ENCODE measurements at regions not wholly inside any gene's neighbourhood (a gene's known extent, or its start where the extent isn't known, plus 50 kb on each side); places are given as distances from the start of the nearest gene placed in this dataset.
"Not testable (repeated sequence)": the region's sequence is repeated elsewhere in the genome, so short reads cannot be mapped to it uniquely, and the experiment has no call there.

- DNase-seq (ENCODE audit: extremely low read depth, low read depth) = no peak
- H3K4me3 ChIP-seq (replicated peaks; ENCODE audit: low read depth, low read length) = no peak overlapping the region
- TF ChIP-seq CTCF (IDR thresholded peaks at IDR 0.05; ENCODE audit: low read depth, low read length, missing control alignments) = no peak
Observed at GRCh38 chr5:18800293-18801025, 1166.2 kb downstream of the TAF11L14 start.

- DNase-seq (ENCODE audit: extremely low read depth, low read depth); H3K4me3 ChIP-seq (replicated peaks; ENCODE audit: low read depth, low read length): not testable (repeated sequence)
Observed at GRCh38 chr5:18801413-18801812, 1167.2 kb downstream of the TAF11L14 start.

- no peak for DNase-seq (ENCODE audit: extremely low read depth, low read depth)
- TF ChIP-seq CTCF (IDR thresholded peaks at IDR 0.05; ENCODE audit: low read depth, low read length, missing control alignments) = no peak
- H3K4me3 ChIP-seq (replicated peaks; ENCODE audit: low read depth, low read length) = no peak overlapping the region
Observed at GRCh38 chr5:18802336-18802735, 1168.1 kb downstream of the TAF11L14 start.

- DNase-seq (ENCODE audit: extremely low read depth, low read depth) = no peak
- TF ChIP-seq CTCF (IDR thresholded peaks at IDR 0.05; ENCODE audit: low read depth, low read length, missing control alignments) = no peak
- H3K4me3 ChIP-seq (replicated peaks; ENCODE audit: low read depth, low read length) = no peak overlapping the region
Observed at GRCh38 chr5:18805376-18805775, 1171.1 kb downstream of the TAF11L14 start.

GRCh38 chr5:18807256-18808149 is 1173.2 kb downstream of the TAF11L14 start:
- DNase-seq (ENCODE audit: extremely low read depth, low read depth) = no peak
- no peak for TF ChIP-seq CTCF (IDR thresholded peaks at IDR 0.05; ENCODE audit: low read depth, low read length, missing control alignments)

GRCh38 chr5:18811661-18812060 is 1176.3 kb downstream of the CDH18 start:
- no peak overlapping the region for H3K4me3 ChIP-seq (replicated peaks; ENCODE audit: low read depth, low read length)
- DNase-seq (ENCODE audit: extremely low read depth, low read depth) = no peak
- no peak for TF ChIP-seq CTCF (IDR thresholded peaks at IDR 0.05; ENCODE audit: low read depth, low read length, missing control alignments)

More at GRCh38 chr5:18807256-18808149, 1173.2 kb downstream of the TAF11L14 start:
- H3K4me3 ChIP-seq (replicated peaks; ENCODE audit: low read depth, low read length) = no peak overlapping the region

- DNase-seq (ENCODE audit: extremely low read depth, low read depth) = no peak
- no peak overlapping the region for H3K4me3 ChIP-seq (replicated peaks; ENCODE audit: low read depth, low read length)
- no peak for TF ChIP-seq CTCF (IDR thresholded peaks at IDR 0.05; ENCODE audit: low read depth, low read length, missing control alignments)
Observed at GRCh38 chr5:18828351-18828750, 1159.6 kb downstream of the CDH18 start.

Data from HFF-Myc (cell line).